ENCODE measurements at regions not wholly inside any gene's neighbourhood (a gene's known extent, or its start where the extent isn't known, plus 50 kb on each side); places are given as distances from the start of the nearest gene placed in this dataset.
A peak's percentile ranks its signal among the peaks of the same experiment; 100 is the strongest.
"Not testable (repeated sequence)": the region's sequence is repeated elsewhere in the genome, so short reads cannot be mapped to it uniquely, and the experiment has no call there.

DNA sequence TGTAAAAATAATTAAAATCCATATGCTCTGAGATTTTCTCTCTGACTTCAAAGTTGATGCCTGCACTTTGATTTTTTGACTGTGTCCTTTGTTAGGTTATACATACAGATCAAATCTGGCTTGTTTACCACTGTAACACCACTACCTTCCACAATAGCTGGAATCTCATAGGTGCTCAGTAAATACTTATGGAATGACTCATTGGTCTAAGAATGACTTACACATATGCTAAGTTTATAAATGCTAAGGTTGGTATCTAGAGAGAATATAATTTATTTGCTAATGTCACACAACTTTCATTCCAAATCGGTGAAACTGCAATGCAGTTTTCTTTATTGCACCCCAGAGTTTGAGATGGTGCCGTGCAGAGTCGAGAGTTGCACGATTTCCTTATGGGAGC, 578.5 kb downstream of the SH2D4B start:
- no peak for DNase-seq (ENCODE audit: low spot score)

DNA sequence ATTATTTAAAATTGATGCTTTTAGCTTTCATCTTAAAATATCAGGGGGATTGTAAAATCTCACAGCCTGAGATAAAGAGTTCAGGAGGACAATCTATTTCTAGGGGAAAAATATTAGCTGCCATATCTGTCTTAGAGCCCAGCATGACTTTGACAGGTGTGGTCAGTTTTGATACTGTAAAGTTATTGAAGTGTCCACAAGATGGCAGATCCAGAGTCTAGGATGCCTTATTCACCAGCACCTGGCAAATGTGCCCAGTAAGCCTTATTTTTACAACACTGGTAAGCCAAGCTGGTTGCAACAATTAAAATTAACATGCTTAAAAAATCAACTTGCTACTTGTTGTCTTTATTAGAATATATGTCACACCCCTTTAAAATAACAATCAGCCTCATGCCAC, 579.3 kb downstream of the SH2D4B start:
- no peak for DNase-seq (ENCODE audit: low spot score)

DNA sequence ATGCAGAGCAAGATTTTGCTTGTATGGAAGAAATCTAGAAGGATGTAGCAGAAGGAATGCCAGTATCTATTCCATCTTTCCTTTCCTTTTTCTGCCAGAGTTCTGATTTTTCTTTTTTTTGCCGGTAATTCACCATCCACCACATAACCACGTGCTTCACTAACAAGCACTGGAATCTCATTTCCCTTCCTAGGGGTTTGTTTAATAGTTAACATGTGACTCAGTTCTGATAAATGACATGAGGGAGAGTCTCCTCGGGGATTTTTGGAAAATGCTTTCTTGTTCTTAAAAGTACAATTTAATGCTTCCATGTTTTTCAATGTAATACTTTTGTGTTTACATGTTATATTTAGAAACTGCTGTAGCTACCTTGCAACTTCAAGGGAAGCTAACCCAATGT, 590.2 kb downstream of the SH2D4B start:
- DNase-seq (ENCODE audit: low spot score): peak; percentile 3

DNA sequence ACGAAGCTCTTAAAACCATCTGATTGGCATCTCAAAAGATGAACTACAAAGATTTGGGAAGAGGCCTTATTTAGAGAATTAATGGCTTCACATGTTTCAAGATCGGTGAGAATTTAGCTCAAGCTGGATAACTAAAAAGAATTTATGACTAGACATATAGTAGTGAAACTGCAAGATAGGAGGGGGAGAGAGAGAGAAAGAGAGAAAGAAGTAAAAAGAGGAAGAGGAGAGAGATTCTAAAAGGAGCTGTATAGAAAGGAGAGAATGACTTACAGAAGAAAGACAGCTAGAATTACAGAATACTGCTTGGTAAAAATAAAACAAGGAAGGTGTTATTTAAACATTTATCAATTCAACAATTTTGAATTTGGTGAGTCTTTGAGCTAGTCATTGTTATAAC, 592.3 kb downstream of the SH2D4B start:
- no peak for DNase-seq (ENCODE audit: low spot score)

DNA sequence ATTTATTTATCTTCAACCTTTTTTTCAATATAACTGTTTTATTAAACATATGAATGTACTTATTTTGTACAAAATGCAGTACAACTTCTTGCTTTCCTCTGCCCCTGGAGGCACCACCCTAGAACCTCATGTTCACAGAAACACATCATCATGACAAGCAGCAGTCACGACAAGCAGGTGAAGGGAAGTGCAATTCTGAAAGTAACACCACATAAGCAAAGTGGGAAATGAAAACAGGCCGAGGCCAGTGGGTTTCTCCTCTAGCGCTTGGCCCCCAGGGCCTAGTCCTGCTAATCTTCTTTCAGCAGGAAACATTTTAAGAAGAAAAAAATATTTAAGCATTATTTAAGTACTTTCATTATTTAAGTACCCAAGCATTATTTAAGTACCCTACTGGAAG, 598.1 kb downstream of the SH2D4B start:
- no peak for DNase-seq (ENCODE audit: low spot score)

DNA sequence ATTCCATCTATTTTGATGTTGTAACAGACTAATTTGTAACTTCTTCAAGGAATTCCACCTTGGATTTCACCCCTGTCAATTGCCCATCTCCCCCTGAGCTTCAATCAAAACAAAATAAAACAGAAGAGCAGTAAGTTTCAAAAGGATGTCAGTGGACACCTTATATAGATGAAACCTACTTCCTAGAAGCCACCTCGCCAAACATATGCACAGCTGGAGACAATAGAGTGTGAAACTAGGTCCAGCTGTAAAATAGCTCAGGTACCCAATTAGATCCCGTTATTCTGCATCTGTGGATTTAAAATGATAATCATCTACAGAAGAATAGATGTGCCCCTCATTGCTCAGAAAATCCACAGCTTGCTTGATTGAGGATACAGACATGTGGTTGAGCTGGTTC, 598.6 kb downstream of the SH2D4B start:
- no peak for DNase-seq (ENCODE audit: low spot score)

DNA sequence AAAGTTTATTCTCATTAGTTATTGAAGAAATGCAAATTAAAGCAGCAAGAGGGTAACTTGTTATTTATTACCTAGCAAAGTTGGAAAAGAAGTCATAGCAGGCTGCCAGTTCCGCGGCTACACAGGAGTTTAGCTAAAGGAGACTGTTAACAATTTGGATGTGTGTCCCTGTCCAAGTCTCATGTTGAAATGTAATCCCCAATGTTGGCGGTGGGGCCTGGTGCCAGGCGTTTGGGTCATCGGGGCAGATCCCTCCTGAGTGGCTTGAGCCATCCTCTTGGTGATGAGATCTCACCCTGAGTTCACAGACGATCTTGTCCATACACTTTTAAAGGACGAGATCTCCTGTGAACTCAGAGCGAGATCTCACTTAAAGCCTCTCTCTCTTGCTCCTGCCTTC, 608.3 kb downstream of the SH2D4B start:
- no peak for DNase-seq (ENCODE audit: low spot score)

DNA sequence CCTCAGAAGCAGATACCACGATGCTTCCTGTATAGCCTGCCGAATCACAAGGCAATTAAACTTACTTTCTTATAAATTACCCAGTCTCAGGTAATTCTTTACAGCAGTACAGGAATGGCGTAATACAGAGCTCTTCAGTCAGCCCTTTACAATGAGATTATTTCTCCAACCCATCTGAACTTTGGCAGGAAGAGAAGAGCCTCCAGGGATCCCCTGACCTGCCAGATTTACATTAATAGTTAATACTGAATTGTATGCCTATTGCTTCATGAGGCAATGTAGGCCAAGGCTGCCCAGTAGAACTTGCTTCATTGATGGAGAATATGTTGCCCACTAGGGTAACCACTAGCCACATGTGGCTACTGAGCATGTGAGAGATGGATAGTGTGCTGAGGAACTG, 608.7 kb downstream of the SH2D4B start:
- no peak for DNase-seq (ENCODE audit: low spot score)

DNA sequence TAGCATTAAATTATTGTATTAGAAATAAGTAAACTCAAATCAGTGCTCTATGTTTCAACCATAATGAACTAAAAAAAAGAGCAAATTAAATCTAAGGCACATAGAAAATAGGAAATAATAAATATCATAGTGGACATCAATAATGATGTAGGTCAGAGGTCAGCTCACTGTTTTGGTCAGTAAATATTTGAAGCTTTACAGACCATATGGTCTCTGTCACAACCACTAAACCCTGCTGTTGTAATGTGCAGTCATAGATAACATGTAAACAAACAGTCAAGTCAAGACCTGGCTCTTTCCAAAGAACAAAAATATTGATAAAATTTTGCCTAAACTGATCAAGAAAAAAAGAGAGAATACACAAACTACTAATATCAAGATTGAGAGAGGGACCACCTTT, 615.0 kb downstream of the SH2D4B start:
- no peak for DNase-seq (ENCODE audit: low spot score)

DNA sequence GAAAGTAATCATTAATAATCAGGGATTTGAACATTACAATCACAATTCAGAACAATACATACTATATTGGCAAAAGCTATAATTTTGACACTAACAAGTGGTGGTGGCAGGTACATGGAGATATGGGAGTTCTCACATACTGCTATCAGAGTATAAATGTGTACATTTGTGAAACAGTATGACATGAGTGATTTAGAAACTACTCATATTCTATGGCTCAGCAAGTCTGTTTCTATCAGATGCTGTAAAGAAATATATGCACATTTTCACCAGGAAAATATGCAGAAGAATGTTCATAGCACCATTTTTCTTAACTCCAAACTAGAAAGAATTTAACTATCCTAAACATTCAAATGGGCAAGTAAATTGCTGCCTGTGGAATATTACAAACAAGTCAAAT, 620.0 kb downstream of the SH2D4B start:
- no peak for DNase-seq (ENCODE audit: low spot score)

DNA sequence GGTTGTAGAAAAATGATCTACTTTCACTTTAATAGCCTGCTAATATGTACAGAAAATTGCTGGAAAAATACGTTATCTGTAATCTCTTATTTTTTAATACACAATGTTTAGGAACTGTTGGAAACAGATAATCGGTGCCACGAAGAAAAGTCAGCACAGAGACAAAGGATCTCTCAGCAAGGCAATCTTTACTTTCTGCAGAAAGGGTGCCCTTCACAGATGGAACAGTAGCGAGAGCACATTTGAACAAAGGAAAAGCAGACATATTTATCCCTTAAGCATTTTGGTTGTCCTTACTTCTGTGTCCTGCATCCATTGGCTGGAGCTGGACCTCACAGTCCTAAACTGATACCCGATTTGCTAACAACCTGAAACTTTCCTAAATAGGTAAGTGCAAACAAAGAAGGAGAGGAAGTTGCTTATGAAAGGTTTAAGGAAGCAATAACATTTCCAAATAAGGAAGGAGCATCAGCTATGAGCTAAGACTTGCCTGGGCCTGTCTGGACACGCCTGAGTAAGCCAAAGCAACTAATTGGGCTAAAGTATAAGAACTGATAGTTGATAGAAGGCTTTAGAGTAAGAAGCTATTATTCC, 640.0 kb downstream of the SH2D4B start:
- no peak for DNase-seq (ENCODE audit: low spot score)

DNA sequence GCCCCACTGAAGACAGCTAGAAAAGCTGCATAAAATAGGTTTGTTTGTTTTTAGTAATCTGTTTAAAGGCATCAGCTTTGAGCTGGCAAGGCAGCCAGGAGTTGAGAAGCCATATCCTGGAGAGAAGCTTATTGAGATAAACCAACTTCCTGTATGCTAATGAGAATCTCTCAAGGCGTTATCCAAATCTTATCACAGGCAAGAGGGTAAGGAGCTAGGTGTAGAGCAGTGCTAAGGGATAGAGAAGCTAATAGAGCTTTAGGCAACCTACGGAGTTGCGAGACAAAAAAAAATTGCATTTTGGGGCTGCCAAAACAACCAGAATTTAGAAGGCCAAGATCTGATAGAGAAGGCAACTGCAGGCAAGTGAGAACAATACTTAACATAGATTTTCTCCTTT, 641.6 kb downstream of the SH2D4B start:
- no peak for DNase-seq (ENCODE audit: low spot score)

DNA sequence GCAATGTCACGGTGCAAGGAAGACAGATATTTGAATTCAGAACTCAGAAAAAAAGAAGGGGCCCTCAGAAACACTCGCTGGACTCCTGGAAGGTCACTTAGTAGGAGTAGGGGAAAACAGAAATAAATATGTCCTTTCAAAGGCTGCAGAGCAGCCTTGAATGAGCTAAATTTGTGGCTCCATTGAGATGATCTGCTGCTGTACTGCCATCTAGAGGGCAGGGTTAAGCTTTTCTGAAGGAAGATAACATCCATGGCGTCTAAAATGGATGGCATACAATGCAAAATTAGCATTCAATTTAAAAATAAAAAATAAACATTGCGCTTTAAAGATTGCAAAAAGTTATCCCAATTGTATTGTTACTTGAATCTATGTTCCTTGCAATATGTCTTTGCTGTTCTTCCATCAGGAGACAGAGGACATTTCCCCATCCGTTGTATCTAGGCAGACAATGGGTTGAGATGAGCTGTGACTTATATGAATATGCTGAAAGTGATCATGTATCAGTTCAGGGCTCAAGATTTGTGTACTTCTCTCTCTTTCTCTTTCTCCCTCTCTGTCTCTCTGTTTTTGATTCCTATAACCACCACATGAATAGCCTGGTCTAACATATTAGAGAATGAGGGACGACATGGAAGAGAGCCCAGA, 642.2 kb downstream of the SH2D4B start:
- peak; percentile 3 for DNase-seq (ENCODE audit: low spot score)

DNA sequence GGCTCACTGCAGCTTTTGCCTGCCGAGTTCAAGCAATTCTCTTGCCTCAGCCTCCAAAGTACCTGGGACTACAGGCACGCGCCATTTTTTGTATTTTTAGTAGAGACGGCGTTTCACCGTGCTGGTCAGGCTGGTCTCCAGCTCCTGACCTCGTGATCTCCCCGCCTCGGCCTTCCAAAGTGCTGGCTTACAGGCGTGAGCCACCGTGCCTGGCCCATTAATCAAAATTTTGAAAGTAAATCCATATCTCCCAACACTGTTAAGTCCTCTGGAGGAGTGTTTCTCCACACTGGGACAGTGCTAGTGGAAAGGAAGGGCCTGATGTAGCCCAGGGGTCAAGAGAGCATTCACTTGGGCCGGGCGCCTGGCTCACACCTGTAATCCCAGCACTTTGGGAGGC, 644.6 kb downstream of the SH2D4B start:
- DNase-seq (ENCODE audit: low spot score): no peak

DNA sequence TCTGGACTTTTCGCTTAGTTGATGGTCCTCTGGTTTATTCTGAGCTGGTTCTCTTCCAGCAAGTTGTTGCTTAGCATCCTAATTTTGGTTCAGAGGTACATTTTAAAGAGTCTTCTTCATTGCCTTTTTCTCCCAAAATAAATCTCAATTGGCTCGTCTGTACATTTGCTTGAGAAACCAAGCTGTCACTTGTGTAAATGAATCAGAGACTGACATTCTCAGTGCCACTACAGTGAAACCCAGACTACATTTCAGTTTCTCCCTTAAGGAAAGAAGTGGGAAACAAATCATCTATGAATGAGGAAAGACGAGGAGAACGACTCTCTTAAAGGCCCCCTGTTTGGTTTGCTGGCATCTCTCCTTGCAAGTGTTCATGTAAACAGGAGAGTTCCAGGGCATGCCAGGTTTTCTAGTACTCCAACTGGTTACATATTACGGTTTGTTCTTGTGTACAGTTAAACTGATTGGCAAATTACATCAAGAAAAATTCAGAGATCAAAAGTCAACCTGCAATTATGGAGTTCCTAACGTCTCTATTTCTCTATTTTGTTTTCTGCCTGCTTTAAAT, 654.6 kb downstream of the SH2D4B start:
- DNase-seq (ENCODE audit: low spot score): no peak

DNA sequence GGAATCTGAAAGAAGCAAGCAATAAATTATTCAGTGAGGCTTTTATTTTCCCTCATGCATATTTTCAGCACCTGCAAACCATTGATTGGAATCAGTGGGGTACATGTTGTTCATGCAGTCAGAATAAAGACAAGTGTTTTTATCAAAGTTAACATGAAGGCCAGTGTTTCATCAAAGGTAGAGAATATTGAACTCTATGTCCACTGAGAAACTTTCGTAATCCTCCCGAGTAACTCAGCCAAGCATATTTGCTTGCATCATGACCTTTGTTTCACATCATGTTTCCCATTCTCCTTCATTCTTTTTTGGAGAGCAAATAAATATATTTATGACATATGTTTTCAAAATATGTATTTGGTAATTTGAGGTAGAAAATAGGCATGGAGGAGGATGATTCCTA, 663.1 kb downstream of the SH2D4B start:
- DNase-seq (ENCODE audit: low spot score): no peak

DNA sequence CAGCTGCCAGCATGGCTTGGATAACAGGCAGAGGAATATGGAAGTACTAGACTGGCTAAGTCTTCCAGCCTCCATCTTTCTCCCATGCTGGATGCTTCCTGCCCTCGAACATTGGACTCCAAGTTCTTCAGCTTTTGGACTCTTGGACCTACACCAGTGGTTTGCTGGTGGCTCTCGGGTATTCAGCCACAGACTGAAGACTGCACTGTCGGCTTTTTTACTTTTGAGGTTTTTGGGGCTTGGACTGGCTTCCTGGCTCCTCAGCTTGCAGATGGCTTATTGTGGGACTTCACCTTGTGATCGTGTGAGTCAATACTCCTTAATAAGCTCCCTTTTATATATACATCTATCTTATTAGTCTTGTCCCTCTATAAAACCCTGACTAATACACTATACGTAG, 667.6 kb upstream of the NRG3 start:
- not testable (repeated sequence) for DNase-seq (ENCODE audit: low spot score)

DNA sequence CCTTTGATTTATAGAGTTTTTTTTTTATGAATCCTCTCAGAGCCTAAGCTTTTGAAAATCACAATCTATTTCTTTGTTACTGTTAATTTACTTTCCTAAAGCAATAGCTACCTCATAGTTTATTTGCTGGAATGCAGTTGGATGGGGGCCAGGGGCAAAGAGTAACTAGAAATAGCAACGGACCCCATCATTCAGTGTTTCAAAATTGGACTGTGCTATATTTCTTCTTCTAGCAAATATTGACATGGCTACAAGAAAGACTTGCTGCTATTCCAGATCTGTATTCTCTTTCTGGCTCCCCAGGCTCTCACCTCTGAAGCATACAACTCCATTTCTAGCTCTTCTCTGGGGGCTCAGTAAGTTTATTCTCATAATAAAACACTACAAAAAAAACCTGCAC, 661.6 kb upstream of the NRG3 start:
- DNase-seq (ENCODE audit: low spot score): no peak

DNA sequence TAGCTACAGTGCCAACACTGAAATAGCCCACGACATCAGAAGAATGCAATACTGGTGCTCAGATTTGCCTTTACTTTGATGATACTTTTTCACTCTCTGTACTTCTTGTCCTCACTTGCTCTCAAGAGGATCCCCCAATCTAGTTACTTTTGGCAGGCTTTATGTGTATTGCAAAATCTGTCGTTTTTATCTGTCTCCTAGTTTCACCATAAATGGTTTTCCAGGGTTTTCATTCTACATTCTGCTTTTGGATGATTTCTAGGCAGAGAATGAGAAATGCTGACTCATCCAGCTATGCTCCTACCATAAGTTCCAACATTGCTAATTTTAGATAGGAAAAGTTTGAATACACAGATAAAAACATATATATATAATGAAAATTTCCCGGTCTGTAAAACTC, 659.5 kb upstream of the NRG3 start:
- DNase-seq (ENCODE audit: low spot score): no peak

DNA sequence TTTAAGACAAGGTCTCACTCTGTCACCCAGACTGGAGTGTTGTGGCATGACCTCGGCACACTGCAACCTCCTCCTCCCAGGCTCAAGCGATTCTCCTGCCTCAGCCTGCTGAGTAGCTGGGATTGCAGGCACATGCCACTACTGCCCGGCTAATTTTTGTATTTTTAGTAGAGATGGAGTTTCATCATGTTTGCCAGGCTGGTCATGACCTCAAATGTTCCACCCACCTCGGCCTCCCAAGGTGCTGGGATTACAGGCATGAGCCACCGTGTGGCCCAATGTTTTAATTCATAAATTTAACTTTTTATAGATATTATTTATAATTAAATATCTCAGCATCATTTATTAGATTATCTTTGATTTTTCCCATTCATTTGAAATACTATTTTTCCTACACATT, 658.0 kb upstream of the NRG3 start:
- no peak for DNase-seq (ENCODE audit: low spot score)

DNA sequence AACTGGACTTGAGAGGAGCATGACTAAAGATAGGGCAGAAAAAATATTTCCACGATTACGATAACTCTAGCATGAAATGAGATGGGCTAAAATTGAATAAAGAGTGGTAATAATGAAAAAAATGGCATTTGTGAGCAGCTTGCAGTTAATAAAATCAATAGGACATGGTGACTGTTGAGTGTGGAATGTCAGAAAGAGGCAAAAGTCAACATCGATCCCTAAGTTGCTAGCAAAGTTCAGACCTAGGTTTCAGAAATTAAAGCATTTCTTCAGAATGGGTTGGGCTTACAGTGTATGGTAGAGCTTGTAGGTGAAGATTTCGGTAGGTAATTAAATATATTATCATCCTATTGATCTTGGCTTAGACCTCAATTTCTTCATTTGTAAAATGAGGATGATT, 656.7 kb upstream of the NRG3 start:
- DNase-seq (ENCODE audit: low spot score): no peak

DNA sequence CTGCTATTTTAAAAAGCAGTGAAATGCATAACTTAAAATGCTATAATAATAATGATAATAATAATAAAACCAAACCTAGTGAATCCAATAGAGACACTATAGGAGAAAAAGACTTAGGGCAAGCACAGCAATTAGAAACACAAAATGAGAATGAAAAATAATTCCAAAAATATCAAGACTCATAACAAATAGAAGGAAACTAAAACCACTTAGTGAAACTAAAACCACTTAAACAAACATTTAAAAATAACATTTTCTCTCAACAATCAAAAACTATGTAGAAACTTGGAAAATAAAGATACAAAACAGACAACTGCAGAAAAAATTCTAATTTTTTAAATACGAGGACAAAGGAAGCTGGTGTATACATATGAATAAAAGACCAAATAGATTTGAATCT, 655.2 kb upstream of the NRG3 start:
- no peak for DNase-seq (ENCODE audit: low spot score)

DNA sequence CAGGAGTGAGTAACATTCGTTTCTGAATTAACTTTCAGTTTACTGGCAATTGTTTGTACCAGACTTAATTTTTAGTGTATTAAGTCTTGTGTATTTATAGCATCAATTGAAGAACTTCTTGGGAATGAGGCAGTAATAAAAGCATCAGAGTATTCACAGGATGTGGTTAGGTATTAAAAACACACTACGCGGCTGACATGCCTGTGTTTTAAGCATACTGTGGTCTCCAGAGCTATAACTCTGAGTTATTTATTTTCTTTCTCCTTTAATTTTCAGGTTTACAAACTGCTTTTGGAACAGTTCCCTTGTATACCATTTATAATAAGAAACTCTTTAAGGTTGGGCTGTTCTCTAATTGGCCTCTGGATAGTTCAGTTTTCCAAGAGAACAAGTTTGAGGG, 626.1 kb upstream of the NRG3 start:
- DNase-seq (ENCODE audit: low spot score): peak; percentile 0

DNA sequence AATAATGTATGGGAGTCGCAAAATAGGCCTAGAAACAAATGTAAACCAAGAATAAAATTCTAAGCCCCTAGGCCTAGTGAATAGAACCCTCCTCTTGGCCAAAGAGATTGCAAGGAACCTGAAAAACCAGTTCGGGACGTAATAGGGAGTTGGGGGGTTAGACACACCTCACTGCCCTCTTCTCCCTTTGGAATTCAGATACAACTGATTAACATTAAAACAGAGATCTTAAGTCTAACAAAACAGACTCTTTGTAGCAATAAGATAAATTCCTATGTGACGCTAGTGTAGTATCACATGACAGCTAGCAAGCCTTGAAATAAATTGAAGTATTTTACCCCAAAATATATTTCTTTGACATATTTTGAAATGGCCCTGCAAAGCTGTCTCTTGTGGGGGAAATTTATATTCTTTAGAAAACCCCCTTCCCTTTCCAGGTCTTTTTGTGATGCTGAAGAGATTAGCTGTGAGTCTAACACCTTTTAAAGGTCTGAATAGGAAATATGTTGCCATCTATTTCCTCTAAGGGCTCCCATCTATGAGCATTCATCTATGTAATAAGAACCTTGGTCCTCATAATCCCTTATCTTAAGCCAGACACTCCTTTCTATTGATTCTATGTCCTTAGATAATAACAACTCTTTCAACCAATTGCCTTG, 623.4 kb upstream of the NRG3 start:
- DNase-seq (ENCODE audit: low spot score): no peak
